H1 (cell line): ENCODE measurements at regions not wholly inside any gene's neighbourhood (a gene's known extent, or its start where the extent isn't known, plus 50 kb on each side); places are given as distances from the start of the nearest gene placed in this dataset.

Experiments
- NRF1 ChIP-seq: IDR thresholded peaks from 2 replicates; pipeline ENCODE4 v1.6.1; 2011; ENCODE audit warnings: mild to moderate bottlenecking, low read depth, low read length, improper control_type of control experiment
- POLR2AphosphoS5 ChIP-seq: IDR thresholded peaks from 2 replicates; pipeline ENCODE4 v1.6.1; 2011; ENCODE audit warnings: low read depth, low read length
- POU5F1 ChIP-seq: IDR thresholded peaks from 2 replicates; pipeline ENCODE4 v1.6.1; 2011; ENCODE audit warnings: low read depth, mild to moderate bottlenecking, low read length, moderate library complexity
- TF ChIP-seq, protein P1 (sequence below), 3 experiments: IDR thresholded peaks; 1 replicate in 2 of 3; 2 replicates in 1 of 3; pipeline versions ENCODE4 v1.5.1 to v1.6.1; 2011; ENCODE audit warnings: low read length in 3 of 3, mild to moderate bottlenecking in 3 of 3, inconsistent platforms in 2 of 3, low read depth in 1 of 3, moderate library complexity in 1 of 3; ENCODE audit not compliant: insufficient read depth in 1 of 3; ENCODE audit errors: control extremely low read depth in 1 of 3
- TF ChIP-seq, protein P2 (sequence below): IDR thresholded peaks from 2 replicates; pipeline ENCODE4 v1.6.1; 2012; ENCODE audit warnings: low read length, inconsistent platforms

DNA sequence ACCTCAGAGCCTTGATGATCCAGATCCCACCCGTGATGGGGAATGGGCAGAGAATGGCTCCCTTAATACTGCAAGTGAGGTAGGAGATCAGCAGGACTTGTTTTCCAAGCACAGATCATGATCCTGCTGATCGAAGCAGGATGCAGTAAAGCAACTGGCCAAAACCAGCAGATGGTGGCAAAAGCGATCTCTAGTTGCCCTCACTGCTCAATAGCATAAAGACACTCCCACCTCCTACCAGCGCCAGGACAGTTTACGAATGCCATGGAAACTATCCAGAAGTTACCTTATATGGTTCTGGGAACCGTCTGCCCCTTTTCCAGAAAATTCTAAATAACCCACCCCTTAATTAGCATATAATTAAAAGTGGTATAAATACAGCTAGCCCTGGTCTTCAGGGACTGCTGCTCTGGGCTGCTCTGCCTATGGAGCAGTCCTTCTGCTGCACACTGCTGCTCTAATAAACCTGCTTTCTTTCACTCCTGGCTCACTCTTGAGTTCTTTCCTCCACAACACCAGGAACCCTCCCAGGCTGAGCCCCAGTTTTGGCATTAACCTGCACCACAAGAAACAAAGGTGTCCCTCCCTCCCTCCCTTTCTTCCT lies 415.8 kb downstream of the PREX1 start:
- TF ChIP-seq, protein P1, sequence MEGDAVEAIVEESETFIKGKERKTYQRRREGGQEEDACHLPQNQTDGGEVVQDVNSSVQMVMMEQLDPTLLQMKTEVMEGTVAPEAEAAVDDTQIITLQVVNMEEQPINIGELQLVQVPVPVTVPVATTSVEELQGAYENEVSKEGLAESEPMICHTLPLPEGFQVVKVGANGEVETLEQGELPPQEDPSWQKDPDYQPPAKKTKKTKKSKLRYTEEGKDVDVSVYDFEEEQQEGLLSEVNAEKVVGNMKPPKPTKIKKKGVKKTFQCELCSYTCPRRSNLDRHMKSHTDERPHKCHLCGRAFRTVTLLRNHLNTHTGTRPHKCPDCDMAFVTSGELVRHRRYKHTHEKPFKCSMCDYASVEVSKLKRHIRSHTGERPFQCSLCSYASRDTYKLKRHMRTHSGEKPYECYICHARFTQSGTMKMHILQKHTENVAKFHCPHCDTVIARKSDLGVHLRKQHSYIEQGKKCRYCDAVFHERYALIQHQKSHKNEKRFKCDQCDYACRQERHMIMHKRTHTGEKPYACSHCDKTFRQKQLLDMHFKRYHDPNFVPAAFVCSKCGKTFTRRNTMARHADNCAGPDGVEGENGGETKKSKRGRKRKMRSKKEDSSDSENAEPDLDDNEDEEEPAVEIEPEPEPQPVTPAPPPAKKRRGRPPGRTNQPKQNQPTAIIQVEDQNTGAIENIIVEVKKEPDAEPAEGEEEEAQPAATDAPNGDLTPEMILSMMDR (IDR thresholded peaks at IDR 0.05; ENCODE audit: control extremely low read depth in 1 of 3, insufficient read depth in 1 of 3, low read depth in 1 of 3, low read length in 3 of 3) = no peak
- TF ChIP-seq NRF1 = no peak
- TF ChIP-seq, protein P2, sequence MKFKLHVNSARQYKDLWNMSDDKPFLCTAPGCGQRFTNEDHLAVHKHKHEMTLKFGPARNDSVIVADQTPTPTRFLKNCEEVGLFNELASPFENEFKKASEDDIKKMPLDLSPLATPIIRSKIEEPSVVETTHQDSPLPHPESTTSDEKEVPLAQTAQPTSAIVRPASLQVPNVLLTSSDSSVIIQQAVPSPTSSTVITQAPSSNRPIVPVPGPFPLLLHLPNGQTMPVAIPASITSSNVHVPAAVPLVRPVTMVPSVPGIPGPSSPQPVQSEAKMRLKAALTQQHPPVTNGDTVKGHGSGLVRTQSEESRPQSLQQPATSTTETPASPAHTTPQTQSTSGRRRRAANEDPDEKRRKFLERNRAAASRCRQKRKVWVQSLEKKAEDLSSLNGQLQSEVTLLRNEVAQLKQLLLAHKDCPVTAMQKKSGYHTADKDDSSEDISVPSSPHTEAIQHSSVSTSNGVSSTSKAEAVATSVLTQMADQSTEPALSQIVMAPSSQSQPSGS = no peak
- TF ChIP-seq POU5F1 = no peak
- no peak for TF ChIP-seq POLR2AphosphoS5
